Endothelial cell of umbilical vein (primary cell): ENCODE measurements at regions not wholly inside any gene's neighbourhood (a gene's known extent, or its start where the extent isn't known, plus 50 kb on each side); places are given as distances from the start of the nearest gene placed in this dataset.

Experiments
- BruUV-seq: library from RNA; stranded (reverse); fragments of 400-500 nt; replicated peaks from 2 replicates; lab custom pipeline; 2021; lab: Mats Ljungman, UMichigan
- CTCF ChIA-PET: fragments of 300-600, 350-600 bp; sonication (Branson Sonifier 250); formaldehyde crosslinking; loops from one replicate; lab custom pipeline; 2021; ENCODE audit warnings: antibody characterized with exemption, inconsistent platforms; lab: Charles Lee
- POLR2A ChIA-PET: fragments of 300-600, 350-600 bp; sonication (Branson Sonifier 250); formaldehyde crosslinking; loops from one replicate; lab custom pipeline; 2021; ENCODE audit warnings: antibody characterized with exemption, inconsistent platforms; lab: Charles Lee
- DNase-seq: peaks from one replicate; pipeline ENCODE4 v3.0.0-alpha.2; 2011; ENCODE audit warnings: low read depth, low spot score
- FAIRE-seq: peaks from 2 replicates; lab custom pipeline; 2011; peaks lifted over from hg19 to GRCh38; lab: Jason Lieb, UNC
- H2AFZ ChIP-seq: 2 replicates; pipeline ENCODE4 v1.6.0; 2012; ENCODE audit warnings: low read depth, low read length, control low read depth, inconsistent platforms
- H3K27ac ChIP-seq: 2 replicates; pipeline ENCODE4 v1.5.1; 2011; ENCODE audit warnings: low read depth, mild to moderate bottlenecking, control low read depth, low read length, moderate library complexity; ENCODE audit not compliant: insufficient read depth
- H3K27me3 ChIP-seq, 2 experiments: 2 replicates each; pipeline versions ENCODE4 v1.6.0 to v1.6.1; 2011; ENCODE audit warnings: low read length in 2 of 2, mixed read lengths in 1 of 2; ENCODE audit not compliant: control insufficient read depth in 2 of 2, insufficient read depth in 2 of 2
- H3K36me3 ChIP-seq, 2 experiments: 2 replicates in 1 of 2; 3 replicates in 1 of 2; pipeline ENCODE4 v1.5.1; 2011; ENCODE audit warnings: low read length in 2 of 2, mild to moderate bottlenecking in 1 of 2, moderate library complexity in 1 of 2; ENCODE audit not compliant: control insufficient read depth in 2 of 2, insufficient read depth in 2 of 2; ENCODE audit errors: extremely low read depth in 1 of 2
- H3K4me1 ChIP-seq: 3 replicates; pipeline ENCODE4 v1.5.1; 2011; ENCODE audit warnings: mild to moderate bottlenecking, low read length; ENCODE audit not compliant: control insufficient read depth, insufficient read depth; ENCODE audit errors: extremely low read depth
- H3K4me2 ChIP-seq: 2 replicates; pipeline ENCODE4 v1.6.1; 2011; ENCODE audit warnings: low read length, control low read depth, mixed read lengths; ENCODE audit not compliant: insufficient read depth
- H3K4me3 ChIP-seq, 3 experiments: fragments of 200-600 bp in 1 of 3; sonication (generic), shearing (Covaris generic) in 1 of 3; replicated peaks in 1 of 3; 2 replicates each; pipeline ENCODE4 v1.5.1; 2011 to 2016; ENCODE audit warnings: control low read depth in 3 of 3, low read length in 3 of 3, mild to moderate bottlenecking in 2 of 3, inconsistent platforms in 1 of 3, low read depth in 1 of 3, moderate library complexity in 1 of 3; ENCODE audit not compliant: insufficient read depth in 1 of 3
- H3K79me2 ChIP-seq: 2 replicates; pipeline ENCODE4 v1.6.0; 2012; ENCODE audit warnings: low read length, inconsistent platforms; ENCODE audit not compliant: control insufficient read depth, insufficient read depth
- H3K9ac ChIP-seq: replicated peaks from 2 replicates; pipeline ENCODE3; 2011; ENCODE audit warnings: low read length, control low read depth; ENCODE audit not compliant: insufficient read depth; ENCODE audit errors: extremely low read depth
- H3K9me1 ChIP-seq: replicated peaks from 3 replicates; pipeline ENCODE4 v1.6.0; 2011; ENCODE audit warnings: mild to moderate bottlenecking, low read length; ENCODE audit not compliant: control insufficient read depth, insufficient read depth; ENCODE audit errors: extremely low read depth
- H3K9me3 ChIP-seq: replicated peaks from 2 replicates; pipeline ENCODE4 v1.5.1; 2012; ENCODE audit warnings: low read length, inconsistent platforms; ENCODE audit not compliant: control insufficient read depth, insufficient read depth
- H4K20me1 ChIP-seq: replicated peaks from 2 replicates; pipeline ENCODE3; 2011; ENCODE audit warnings: mild to moderate bottlenecking, low read length; ENCODE audit not compliant: control insufficient read depth, insufficient read depth; ENCODE audit errors: extremely low read depth
- EZH2 ChIP-seq: IDR thresholded peaks from 2 replicates; pipeline ENCODE4 v1.6.1; 2012; ENCODE audit warnings: borderline replicate concordance, low read depth, mild to moderate bottlenecking, moderate library complexity, low read length, inconsistent platforms; ENCODE audit not compliant: severe bottlenecking
- FOS ChIP-seq: IDR thresholded peaks from 2 replicates; pipeline ENCODE4 v1.6.1; 2011; ENCODE audit warnings: mild to moderate bottlenecking, low read length, moderate library complexity, borderline replicate concordance; ENCODE audit not compliant: insufficient read depth
- GATA2 ChIP-seq: IDR thresholded peaks from 2 replicates; pipeline ENCODE4 v1.7.0; 2011; ENCODE audit warnings: low read depth, mild to moderate bottlenecking, moderate library complexity, mixed read lengths, low read length; ENCODE audit not compliant: insufficient read length, insufficient read depth
- JUN ChIP-seq: IDR thresholded peaks from 2 replicates; pipeline ENCODE4 v1.6.1; 2011; ENCODE audit warnings: borderline replicate concordance, low read depth; ENCODE audit not compliant: insufficient read length, insufficient read depth
- MYC ChIP-seq: IDR thresholded peaks from one replicate; pipeline ENCODE4 v1.6.1; 2011; ENCODE audit warnings: mild to moderate bottlenecking, low read depth, low read length
- POLR2A ChIP-seq: IDR thresholded peaks from 2 replicates; pipeline ENCODE4 v1.6.1; 2012; ENCODE audit warnings: low read depth, mild to moderate bottlenecking, control low read depth, low read length
- POLR2AphosphoS5 ChIP-seq: IDR thresholded peaks from 2 replicates; pipeline ENCODE4 v1.6.1; 2012; ENCODE audit warnings: low read depth, mild to moderate bottlenecking, control low read depth, low read length, moderate library complexity; ENCODE audit not compliant: insufficient read depth
- dilution Hi-C: fragments of 300-500 bp; cut with MboI; formaldehyde crosslinking; loops from one replicate; pipeline ENCODE4 v1.15.0; 2019; ENCODE audit warnings: low sequenced_read_pairs; ENCODE audit not compliant: extremely low pct_ligation_motif_present
- intact Hi-C: fragments of 100-400 bp; cut with micrococcal nuclease; formaldehyde crosslinking; loops from one replicate; pipeline ENCODE4 v1.10.0; 2022
- TF ChIP-seq, protein P1 (sequence below): IDR thresholded peaks from 2 replicates; pipeline ENCODE4 v1.6.1; 2011; ENCODE audit not compliant: insufficient read depth, insufficient read length
- TF ChIP-seq, protein P2 (sequence below), 2 donors: IDR thresholded peaks; 1 replicate in 1 of 2; 2 replicates in 1 of 2; pipeline ENCODE4 v1.5.1; 2011; ENCODE audit warnings: low read length in 2 of 2, mild to moderate bottlenecking in 2 of 2, moderate library complexity in 2 of 2, control low read depth in 1 of 2, inconsistent platforms in 1 of 2, low read depth in 1 of 2; ENCODE audit not compliant: insufficient read depth in 1 of 2; ENCODE audit errors: extremely low read depth in 1 of 2

DNA sequence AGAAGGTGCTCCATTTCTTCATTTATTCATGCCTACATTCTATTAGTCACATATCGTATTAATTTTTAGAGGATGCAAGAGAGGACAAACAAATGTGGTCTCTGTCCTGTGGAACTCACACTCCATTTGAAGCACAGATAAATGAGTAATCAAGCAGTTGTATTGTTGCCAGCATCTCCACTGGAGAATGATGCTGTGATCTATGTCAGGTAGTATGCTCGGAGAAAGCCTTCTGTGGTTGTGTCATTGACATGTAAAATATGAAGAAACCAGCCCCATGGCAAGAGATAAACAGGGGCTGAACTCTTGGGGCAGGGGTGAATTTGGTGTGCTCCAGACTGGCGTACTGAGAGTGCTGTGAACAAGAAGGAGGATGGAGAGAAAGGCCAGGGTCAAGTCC, 101.2 kb downstream of the FASLG start:
- no peaks in the 10 kb centered on the region for H3K9me3 ChIP-seq
- intact Hi-C loops (no loop called here), dilution Hi-C loops (no loop called here)
- no peak overlapping the region for H3K4me3 ChIP-seq
- ChIA-PET CTCF (no interaction called here), POLR2A (no interaction called here)
- H3K79me2 ChIP-seq, result no peaks in the 10 kb centered on the region
- no peaks in the 10 kb centered on the region for H3K36me3 ChIP-seq
- H3K27me3 ChIP-seq, result no peaks in the 10 kb centered on the region
- H3K27ac ChIP-seq, result no peak overlapping the region
- no peak overlapping the region for H3K4me2 ChIP-seq
- H4K20me1 ChIP-seq, result no peaks in the 10 kb centered on the region
- FAIRE-seq (no peak), DNase-seq (no peak)
- no TSS peak for BruUV-seq
- no peaks in the 10 kb centered on the region for H3K9me1 ChIP-seq
- H3K9ac ChIP-seq, result no peak overlapping the region
- H2AFZ ChIP-seq, result no peak overlapping the region
- TF ChIP-seq POLR2A (no peak), JUN (no peak), EZH2 (no peak), MYC (no peak), FOS (no peak), POLR2AphosphoS5 (no peak), GATA2 (no peak)
- TF ChIP-seq, protein P1, sequence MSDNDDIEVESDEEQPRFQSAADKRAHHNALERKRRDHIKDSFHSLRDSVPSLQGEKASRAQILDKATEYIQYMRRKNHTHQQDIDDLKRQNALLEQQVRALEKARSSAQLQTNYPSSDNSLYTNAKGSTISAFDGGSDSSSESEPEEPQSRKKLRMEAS, result no peak
- TF ChIP-seq, protein P2, sequence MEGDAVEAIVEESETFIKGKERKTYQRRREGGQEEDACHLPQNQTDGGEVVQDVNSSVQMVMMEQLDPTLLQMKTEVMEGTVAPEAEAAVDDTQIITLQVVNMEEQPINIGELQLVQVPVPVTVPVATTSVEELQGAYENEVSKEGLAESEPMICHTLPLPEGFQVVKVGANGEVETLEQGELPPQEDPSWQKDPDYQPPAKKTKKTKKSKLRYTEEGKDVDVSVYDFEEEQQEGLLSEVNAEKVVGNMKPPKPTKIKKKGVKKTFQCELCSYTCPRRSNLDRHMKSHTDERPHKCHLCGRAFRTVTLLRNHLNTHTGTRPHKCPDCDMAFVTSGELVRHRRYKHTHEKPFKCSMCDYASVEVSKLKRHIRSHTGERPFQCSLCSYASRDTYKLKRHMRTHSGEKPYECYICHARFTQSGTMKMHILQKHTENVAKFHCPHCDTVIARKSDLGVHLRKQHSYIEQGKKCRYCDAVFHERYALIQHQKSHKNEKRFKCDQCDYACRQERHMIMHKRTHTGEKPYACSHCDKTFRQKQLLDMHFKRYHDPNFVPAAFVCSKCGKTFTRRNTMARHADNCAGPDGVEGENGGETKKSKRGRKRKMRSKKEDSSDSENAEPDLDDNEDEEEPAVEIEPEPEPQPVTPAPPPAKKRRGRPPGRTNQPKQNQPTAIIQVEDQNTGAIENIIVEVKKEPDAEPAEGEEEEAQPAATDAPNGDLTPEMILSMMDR (IDR thresholded peaks at IDR 0.05; ENCODE audit: extremely low read depth in 1 of 2, insufficient read depth in 1 of 2, low read depth in 1 of 2, low read length in 2 of 2), result no peak
- peaks cover 13% of the 10 kb centered on the region for H3K4me1 ChIP-seq
